HepG2 (cell line): ENCODE measurements at regions not wholly inside any gene's neighbourhood (a gene's known extent, or its start where the extent isn't known, plus 50 kb on each side); places are given as distances from the start of the nearest gene placed in this dataset.

Experiments
- MTA1 ChIP-seq: sonication (generic); formaldehyde crosslinking; IDR thresholded peaks from 2 replicates; pipeline ENCODE4 v1.4.0; 2020; ENCODE audit warnings: missing genetic modification reagents, mild to moderate bottlenecking, borderline replicate concordance
- ZBTB38 ChIP-seq: sonication (generic); formaldehyde crosslinking; IDR thresholded peaks from 2 replicates; pipeline ENCODE4 v1.5.1; 2020; ENCODE audit warnings: mild to moderate bottlenecking, missing genetic modification reagents
- ZNF607 ChIP-seq: sonication (generic); formaldehyde crosslinking; IDR thresholded peaks from 2 replicates; pipeline ENCODE4 v1.5.1; 2020; ENCODE audit warnings: missing genetic modification reagents, mild to moderate bottlenecking, borderline replicate concordance
- TF ChIP-seq, protein P1 (sequence below): sonication (generic); formaldehyde crosslinking; IDR thresholded peaks from 2 replicates; pipeline ENCODE4 v1.8.0; 2022; ENCODE audit warnings: mild to moderate bottlenecking, missing genetic modification reagents

DNA sequence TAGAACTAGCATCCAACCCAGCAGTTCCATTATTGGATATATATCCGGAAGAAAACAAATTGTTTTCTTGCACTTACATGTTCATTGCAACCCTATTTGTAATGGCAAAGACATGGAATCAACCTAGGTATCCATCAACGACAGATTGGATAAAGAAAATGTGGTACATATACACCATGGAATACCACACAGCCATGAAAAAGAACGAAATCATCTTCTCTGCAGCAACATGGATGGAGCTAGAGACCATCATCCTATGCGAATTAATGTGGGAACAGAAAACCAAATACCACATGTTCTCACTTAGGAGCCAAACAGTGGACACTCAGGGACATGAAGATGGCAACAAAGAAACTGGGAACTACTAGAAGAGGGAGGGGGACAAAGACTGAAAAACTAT is 352.7 kb downstream of the CDH2 start:
- TF ChIP-seq ZBTB38: no peak
- TF ChIP-seq MTA1: no peak
- TF ChIP-seq ZNF607 (CRISPR knock-in tag): no peak
- TF ChIP-seq, protein P1, sequence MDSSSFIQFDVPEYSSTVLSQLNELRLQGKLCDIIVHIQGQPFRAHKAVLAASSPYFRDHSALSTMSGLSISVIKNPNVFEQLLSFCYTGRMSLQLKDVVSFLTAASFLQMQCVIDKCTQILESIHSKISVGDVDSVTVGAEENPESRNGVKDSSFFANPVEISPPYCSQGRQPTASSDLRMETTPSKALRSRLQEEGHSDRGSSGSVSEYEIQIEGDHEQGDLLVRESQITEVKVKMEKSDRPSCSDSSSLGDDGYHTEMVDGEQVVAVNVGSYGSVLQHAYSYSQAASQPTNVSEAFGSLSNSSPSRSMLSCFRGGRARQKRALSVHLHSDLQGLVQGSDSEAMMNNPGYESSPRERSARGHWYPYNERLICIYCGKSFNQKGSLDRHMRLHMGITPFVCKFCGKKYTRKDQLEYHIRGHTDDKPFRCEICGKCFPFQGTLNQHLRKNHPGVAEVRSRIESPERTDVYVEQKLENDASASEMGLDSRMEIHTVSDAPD (CRISPR knock-in tag): no peak
